Body of pancreas (tissue), 4 donors: ENCODE measurements at regions not wholly inside any gene's neighbourhood (a gene's known extent, or its start where the extent isn't known, plus 50 kb on each side); places are given as distances from the start of the nearest gene placed in this dataset.

ENCODE experiments used
- ATAC-seq: fragments of 150-250 bp; one replicate; pipeline ENCODE4 v1.9.1; 2016
- DNase-seq, 4 donors: peaks; one replicate each; pipeline ENCODE4 v3.0.0-alpha.2; 2019
- H3K27ac ChIP-seq, 4 donors: fragments of 200-600 bp; sonication (generic); 1 replicate in 3 of 4; 2 replicates in 1 of 4; pipeline versions ENCODE4 v1.5.1 to v1.6.1; 2016 to 2019; ENCODE audit warnings: mild to moderate bottlenecking in 1 of 4, mixed read lengths in 1 of 4, moderate library complexity in 1 of 4
- H3K27me3 ChIP-seq, 2 donors: fragments of 200-600 bp; sonication (generic); one replicate each; pipeline ENCODE4 v1.6.0; 2016; ENCODE audit warnings: mild to moderate bottlenecking in 1 of 2
- H3K36me3 ChIP-seq, 2 donors: fragments of 200-600 bp; sonication (generic); replicated peaks in 1 of 2; 2 replicates each; pipeline ENCODE4 v1.5.1; 2016; ENCODE audit warnings: low read depth in 2 of 2; ENCODE audit not compliant: insufficient read depth in 1 of 2
- H3K4me1 ChIP-seq: fragments of 200-600 bp; sonication (generic); one replicate; pipeline ENCODE4 v1.6.0; 2016
- H3K4me3 ChIP-seq, 2 donors: fragments of 200-600 bp; sonication (generic); 1 replicate in 1 of 2; 2 replicates in 1 of 2; pipeline ENCODE4 v1.5.1; 2016 to 2019
- H3K9me3 ChIP-seq, 3 donors: fragments of 200-600 bp; sonication (generic); 1 replicate in 2 of 3; 2 replicates in 1 of 3; pipeline ENCODE4 v1.5.1; 2016
- CTCF ChIP-seq, 7 experiments: fragments of 450-650 bp in 4 of 7; fragments of 200-600 bp in 3 of 7; sonication (generic) in 3 of 7; IDR thresholded peaks; one replicate each; pipeline ENCODE4 v1.5.1; 2016 to 2019; ENCODE audit warnings: antibody characterized with exemption in 7 of 7
- POLR2A ChIP-seq, 3 donors: fragments of 450-650 bp; IDR thresholded peaks; one replicate each; pipeline ENCODE4 v1.6.1; 2016; ENCODE audit warnings: antibody characterized with exemption in 3 of 3, mild to moderate bottlenecking in 2 of 3
- WGBS, 2 donors: methylation state at CpG; one replicate each; pipeline ENCODE4 v1.1.5; 2017; 5-methylcytosine and 5-hydroxymethylcytosine counted together
- intact Hi-C: fragments of 100-400 bp; cut with DNase I; formaldehyde crosslinking; loops from one replicate; pipeline ENCODE4 v1.15.1; 2023

GRCh38 chr1:34290831-34291230 lies 114.1 kb downstream of the C1orf94 start:
- WGBS, 2 donors: 70 to 72% methylated on average over 2 of the region's 2 CpGs
- Histone ChIP-seq H3K27ac (no peak overlapping the region), H3K9me3 (no peaks in the 10 kb centered on the region), H3K36me3 (no peaks in the 10 kb centered on the region), H3K27me3 (no peaks in the 10 kb centered on the region), H3K4me3 (no peak overlapping the region), H3K4me1 (no peaks in the 10 kb centered on the region)
- DNase-seq (no peak), ATAC-seq (no peak)
- intact Hi-C loops: no loop called here
- no peak for TF ChIP-seq POLR2A (IDR thresholded peaks at IDR 0.05)
- no peak for TF ChIP-seq CTCF (IDR thresholded peaks at IDR 0.05)

- H3K4me1 ChIP-seq: no peaks in the 10 kb centered on the region
- H3K4me3 ChIP-seq: no peak overlapping the region
- no peak overlapping the region for H3K27ac ChIP-seq
- TF ChIP-seq CTCF (IDR thresholded peaks at IDR 0.05) (no peak), POLR2A (IDR thresholded peaks at IDR 0.05) (no peak)
- no peaks in the 10 kb centered on the region for H3K36me3 ChIP-seq
- no peaks in the 10 kb centered on the region for H3K27me3 ChIP-seq
- 60 to 61% methylated on average over 2 of the region's 2 CpGs for WGBS, 2 donors
- intact Hi-C loops: no loop called here
- ATAC-seq (no peak), DNase-seq (no peak)
- no peaks in the 10 kb centered on the region for H3K9me3 ChIP-seq
Observed at GRCh38 chr1:34292472-34292871, 115.8 kb downstream of the C1orf94 start.

GRCh38 chr1:34296059-34296458 lies 119.4 kb downstream of the C1orf94 start:
- no peak overlapping the region for H3K4me3 ChIP-seq
- no peaks in the 10 kb centered on the region for H3K9me3 ChIP-seq
- H3K27me3 ChIP-seq: no peaks in the 10 kb centered on the region
- WGBS, 2 donors: 51 to 63% methylated on average over 6 of the region's 6 CpGs
- H3K36me3 ChIP-seq: no peaks in the 10 kb centered on the region
- no peak overlapping the region for H3K27ac ChIP-seq
- intact Hi-C loops: no loop called here
- H3K4me1 ChIP-seq: no peaks in the 10 kb centered on the region
- TF ChIP-seq CTCF (IDR thresholded peaks at IDR 0.05) (no peak), POLR2A (IDR thresholded peaks at IDR 0.05) (no peak)
- ATAC-seq: no peak
- DNase-seq: no peak

- H3K27me3 ChIP-seq: no peaks in the 10 kb centered on the region
- no peaks in the 10 kb centered on the region for H3K9me3 ChIP-seq
- 88 to 94% methylated on average over 1 of the region's 1 CpG for WGBS, 2 donors
- no peak overlapping the region for H3K27ac ChIP-seq
- TF ChIP-seq CTCF (IDR thresholded peaks at IDR 0.05): no peak
- no peak for TF ChIP-seq POLR2A (IDR thresholded peaks at IDR 0.05)
- no peak overlapping the region for H3K4me3 ChIP-seq
- DNase-seq: no peak
- H3K4me1 ChIP-seq: no peaks in the 10 kb centered on the region
- intact Hi-C loops: no loop called here
- no peak for ATAC-seq
- H3K36me3 ChIP-seq: no peaks in the 10 kb centered on the region
Observed at GRCh38 chr1:34302798-34303197, 126.1 kb downstream of the C1orf94 start.

- Histone ChIP-seq H3K4me3 (no peak overlapping the region), H3K27me3 (no peaks in the 10 kb centered on the region), H3K4me1 (no peaks in the 10 kb centered on the region), H3K27ac (no peak overlapping the region), H3K36me3 (no peaks in the 10 kb centered on the region), H3K9me3 (no peaks in the 10 kb centered on the region)
- ATAC-seq: no peak
- TF ChIP-seq CTCF (IDR thresholded peaks at IDR 0.05) (no peak), POLR2A (IDR thresholded peaks at IDR 0.05) (no peak)
- no peak for DNase-seq
- intact Hi-C loops: no loop called here
Observed at GRCh38 chr1:34303218-34303617, 126.5 kb downstream of the C1orf94 start.
